Naive B cell (primary cell): ENCODE measurements at regions not wholly inside any gene's neighbourhood (a gene's known extent, or its start where the extent isn't known, plus 50 kb on each side); places are given as distances from the start of the nearest gene placed in this dataset.
A peak's percentile ranks its signal among the peaks of the same experiment; 100 is the strongest.

Experiments used
- ATAC-seq, 2 donors: fragments of 150-1000 bp; cut with Tn5 transposase; 2 replicates each; pipeline ENCODE4 v1.10.0; 2021; ENCODE audit warnings: low read depth in 2 of 2, mild to moderate bottlenecking in 2 of 2, moderate library complexity in 2 of 2
- DNase-seq: peaks from one replicate; pipeline ENCODE4 v3.0.0; 2022
- H3K27ac Mint-ChIP-seq, 6 donors: one replicate each; pipeline ENCODE4 v1.8.0; 2020 to 2022; ENCODE audit warnings: mild to moderate bottlenecking in 6 of 6, mixed read lengths in 6 of 6, moderate library complexity in 5 of 6, inconsistent platforms in 2 of 6
- H3K27me3 Mint-ChIP-seq, 3 donors: one replicate each; pipeline ENCODE4 v1.8.0; 2021 to 2022; ENCODE audit warnings: mixed read lengths in 3 of 3, mild to moderate bottlenecking in 1 of 3
- H3K36me3 Mint-ChIP-seq, 2 donors: one replicate each; pipeline ENCODE4 v1.8.0; 2020 to 2022; ENCODE audit warnings: mixed read lengths in 2 of 2, inconsistent platforms in 1 of 2, mild to moderate bottlenecking in 1 of 2
- H3K4me1 Mint-ChIP-seq, 3 donors: one replicate each; pipeline ENCODE4 v1.8.0; 2020 to 2022; ENCODE audit warnings: mixed read lengths in 3 of 3, inconsistent platforms in 1 of 3, mild to moderate bottlenecking in 1 of 3, moderate library complexity in 1 of 3
- H3K4me3 Mint-ChIP-seq, 8 donors: one replicate each; pipeline ENCODE4 v1.8.0; 2020 to 2022; ENCODE audit warnings: mild to moderate bottlenecking in 8 of 8, mixed read lengths in 8 of 8, moderate library complexity in 8 of 8, inconsistent platforms in 2 of 8
- H3K9me3 Mint-ChIP-seq, 7 donors: one replicate each; pipeline ENCODE4 v1.8.0; 2020 to 2022; ENCODE audit warnings: mixed read lengths in 7 of 7, mild to moderate bottlenecking in 5 of 7, inconsistent platforms in 2 of 7, moderate library complexity in 1 of 7

DNA sequence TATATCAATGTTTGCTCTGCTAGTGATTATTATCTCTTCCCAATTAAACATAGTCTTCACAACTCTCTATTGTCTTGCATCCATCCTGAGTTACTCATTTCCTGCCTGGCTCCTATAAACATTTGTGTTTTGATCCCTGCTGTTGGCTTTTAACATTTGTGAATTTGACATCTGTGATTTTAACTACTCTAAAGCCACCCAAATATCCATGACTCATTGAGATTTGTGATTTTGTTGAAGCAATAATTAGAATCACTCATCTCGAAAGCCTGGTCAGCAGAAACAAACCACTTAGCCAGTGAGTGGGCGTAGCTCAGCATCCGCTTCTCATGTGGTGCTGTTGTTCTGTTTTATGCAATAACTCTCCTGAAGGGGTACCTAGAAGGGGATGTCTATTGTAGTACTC lies 174.3 kb upstream of the ZBTB20 start:
- no peaks in the 10 kb centered on the region for H3K36me3 Mint-ChIP-seq

DNA sequence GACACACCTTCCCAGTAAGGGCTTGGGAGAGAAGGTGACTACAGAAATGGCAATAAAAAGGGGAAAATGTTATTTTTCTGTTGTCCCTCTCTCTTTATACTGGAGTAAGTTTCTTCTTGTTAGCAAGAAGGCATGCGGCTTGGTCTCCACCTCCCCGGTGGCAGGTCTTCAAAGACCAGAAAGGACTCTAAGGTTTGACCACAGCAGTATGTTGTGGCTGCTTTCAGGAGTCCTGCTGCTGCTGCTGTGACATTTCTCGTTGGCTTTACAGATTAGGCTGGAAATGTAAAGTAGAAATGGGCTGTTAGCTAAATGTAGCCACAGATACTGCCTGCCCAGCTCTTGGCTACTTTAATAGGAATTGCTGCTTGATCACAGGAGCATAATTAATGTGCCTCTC lies 175.8 kb upstream of the ZBTB20 start:
- no peak overlapping the region for H3K4me3 Mint-ChIP-seq
- ATAC-seq = no peak
- H3K4me1 Mint-ChIP-seq = no peaks in the 10 kb centered on the region
- H3K27ac Mint-ChIP-seq = no peak overlapping the region
- H3K36me3 Mint-ChIP-seq = no peaks in the 10 kb centered on the region
- H3K27me3 Mint-ChIP-seq = peaks cover 5 to 11% (median 7%) of the 10 kb centered on the region in 3 donors
- no peak for DNase-seq
- peaks cover 0 to 6% (median 0%) of the 10 kb centered on the region in 7 donors for H3K9me3 Mint-ChIP-seq

More for the DNA sequence above, 174.3 kb upstream of the ZBTB20 start:
- H3K9me3 Mint-ChIP-seq = peaks cover 0 to 11% (median 3%) of the 10 kb centered on the region in 7 donors
- H3K4me1 Mint-ChIP-seq = no peaks in the 10 kb centered on the region
- ATAC-seq (no peak), DNase-seq (no peak)
- peak overlapping the region in 1 of 6 donors; percentile 4 for H3K27ac Mint-ChIP-seq
- no peak overlapping the region for H3K4me3 Mint-ChIP-seq
- H3K27me3 Mint-ChIP-seq = peaks cover 7 to 11% (median 10%) of the 10 kb centered on the region in 3 donors

DNA sequence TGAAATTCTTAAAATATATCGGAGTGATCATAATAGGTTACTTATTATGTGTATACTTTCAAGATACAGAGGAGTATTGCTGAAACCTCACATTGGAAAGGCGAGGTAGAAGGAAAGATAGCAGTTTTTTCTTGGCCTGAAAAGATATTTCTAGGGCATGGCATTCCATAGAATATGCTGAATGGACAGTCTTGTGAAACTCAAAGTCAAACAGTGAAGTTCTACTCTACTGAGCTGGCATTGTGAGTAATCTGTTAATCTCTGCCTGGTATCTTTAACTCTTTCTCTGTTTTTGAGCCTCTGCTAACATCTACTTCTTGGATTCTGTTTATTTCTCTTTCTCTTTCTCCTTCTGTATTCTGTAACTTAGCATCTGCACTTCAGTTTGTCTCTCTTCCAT lies 176.3 kb upstream of the ZBTB20 start:
- H3K27me3 Mint-ChIP-seq = peaks cover 5 to 11% (median 7%) of the 10 kb centered on the region in 3 donors
- no peak for ATAC-seq
- DNase-seq = no peak
- no peaks in the 10 kb centered on the region for H3K4me1 Mint-ChIP-seq
- peaks cover 0 to 6% (median 0%) of the 10 kb centered on the region in 7 donors for H3K9me3 Mint-ChIP-seq
- no peak overlapping the region for H3K4me3 Mint-ChIP-seq
- H3K36me3 Mint-ChIP-seq = no peaks in the 10 kb centered on the region
- no peak overlapping the region for H3K27ac Mint-ChIP-seq

DNA sequence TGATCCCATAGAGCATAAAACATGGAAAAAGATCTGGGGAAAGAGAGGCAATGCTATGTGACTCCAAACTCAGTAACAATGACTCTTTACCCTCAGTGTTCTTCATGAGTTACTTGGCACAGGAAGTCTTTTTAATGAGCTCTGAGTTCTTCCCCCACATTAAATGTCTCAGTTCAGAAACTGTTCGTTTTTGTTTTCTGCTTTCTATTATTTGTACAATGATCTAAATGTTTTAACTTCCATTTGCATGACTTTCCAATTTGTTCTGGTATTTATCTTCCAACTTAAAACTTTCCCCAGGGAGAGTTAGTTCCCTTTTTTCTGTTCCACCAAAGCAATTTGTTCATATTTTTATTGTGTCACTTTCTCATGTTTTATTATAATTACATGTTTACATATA lies 177.0 kb upstream of the ZBTB20 start:
- H3K4me3 Mint-ChIP-seq = no peak overlapping the region
- DNase-seq (no peak), ATAC-seq (no peak)
- H3K27ac Mint-ChIP-seq = peak overlapping the region in 1 of 6 donors; percentile 45
- no peaks in the 10 kb centered on the region for H3K36me3 Mint-ChIP-seq
- H3K9me3 Mint-ChIP-seq = peaks cover 0 to 6% (median 0%) of the 10 kb centered on the region in 7 donors
- peaks cover 5 to 11% (median 7%) of the 10 kb centered on the region in 3 donors for H3K27me3 Mint-ChIP-seq
- H3K4me1 Mint-ChIP-seq = no peaks in the 10 kb centered on the region

DNA sequence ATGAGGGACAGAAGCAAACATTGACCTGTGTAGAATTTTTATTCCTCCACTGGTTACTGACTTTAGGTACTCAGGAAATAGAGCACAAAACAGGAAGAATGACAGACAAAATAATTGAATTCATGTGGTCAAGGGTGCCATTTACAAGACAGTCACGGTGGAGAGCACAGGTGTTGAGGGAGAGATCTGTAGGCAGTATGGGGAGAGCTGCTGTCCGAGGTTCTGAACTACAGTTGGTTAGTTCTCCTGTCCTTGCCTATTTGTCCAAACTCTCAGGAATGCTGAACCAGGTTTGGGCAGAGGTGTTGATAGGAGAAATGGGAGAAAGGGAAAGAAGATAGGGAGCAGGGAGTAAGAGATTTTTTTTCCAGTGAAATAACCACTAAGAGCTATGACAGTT lies 178.5 kb upstream of the ZBTB20 start:
- DNase-seq (no peak), ATAC-seq (no peak)
- no peaks in the 10 kb centered on the region for H3K4me1 Mint-ChIP-seq

DNA sequence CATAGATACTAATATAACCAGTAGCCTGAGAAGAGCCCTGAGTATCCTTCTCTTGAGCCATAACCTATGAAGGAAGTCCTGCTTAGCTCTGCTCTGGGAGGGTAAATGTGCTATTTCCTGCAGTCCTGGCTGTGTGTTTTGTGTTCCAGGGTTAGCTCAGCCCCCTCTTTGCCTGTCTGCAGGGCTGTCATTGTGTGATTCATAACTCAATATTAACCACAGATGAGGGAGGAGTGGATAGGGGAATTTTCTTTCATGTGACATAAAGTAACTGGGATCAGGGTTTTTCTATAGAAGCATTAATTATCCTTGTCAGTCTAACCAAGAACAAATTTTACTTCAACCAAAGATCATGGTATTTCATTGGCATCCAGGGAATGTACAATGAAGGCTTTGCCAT lies 183.3 kb upstream of the ZBTB20 start:
- Mint-ChIP-seq H3K27me3 (peaks cover 0 to 12% (median 3%) of the 10 kb centered on the region in 3 donors), H3K4me3 (no peak overlapping the region), H3K27ac (no peak overlapping the region), H3K36me3 (no peaks in the 10 kb centered on the region), H3K9me3 (peaks cover 0 to 3% (median 0%) of the 10 kb centered on the region in 7 donors), H3K4me1 (no peaks in the 10 kb centered on the region)
- ATAC-seq = no peak
- no peak for DNase-seq

More for the DNA sequence above, 178.5 kb upstream of the ZBTB20 start:
- Mint-ChIP-seq H3K9me3 (peaks cover 0 to 6% (median 0%) of the 10 kb centered on the region in 7 donors), H3K27ac (no peak overlapping the region), H3K27me3 (peaks cover 5 to 8% (median 7%) of the 10 kb centered on the region in 3 donors), H3K4me3 (no peak overlapping the region), H3K36me3 (no peaks in the 10 kb centered on the region)

DNA sequence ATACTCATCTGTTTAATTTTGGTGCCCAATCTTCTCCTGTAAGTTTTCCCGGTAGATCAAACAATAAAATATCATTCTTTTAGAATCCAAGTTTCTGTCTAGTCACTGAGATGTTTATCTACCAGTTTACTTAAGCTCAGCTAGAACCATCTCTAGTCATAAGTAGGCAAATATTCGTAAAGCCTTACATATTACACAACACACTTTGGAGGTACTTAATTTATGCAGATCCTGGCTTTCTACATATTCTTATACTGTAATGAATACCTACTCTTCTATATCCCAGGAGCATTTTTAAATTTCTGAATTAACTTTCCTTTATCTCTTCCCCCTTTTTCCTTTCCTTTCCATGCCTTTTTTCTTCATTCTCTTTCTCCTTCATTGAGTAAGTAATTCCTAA lies 185.9 kb upstream of the ZBTB20 start:
- no peaks in the 10 kb centered on the region for H3K9me3 Mint-ChIP-seq
- H3K27me3 Mint-ChIP-seq = peaks cover 0 to 10% (median 3%) of the 10 kb centered on the region in 3 donors
- H3K4me1 Mint-ChIP-seq = no peaks in the 10 kb centered on the region
- H3K4me3 Mint-ChIP-seq = peak overlapping the region in 1 of 8 donors; percentile 53
- DNase-seq = no peak
- H3K27ac Mint-ChIP-seq = no peak overlapping the region
- no peaks in the 10 kb centered on the region for H3K36me3 Mint-ChIP-seq
- ATAC-seq = no peak

DNA sequence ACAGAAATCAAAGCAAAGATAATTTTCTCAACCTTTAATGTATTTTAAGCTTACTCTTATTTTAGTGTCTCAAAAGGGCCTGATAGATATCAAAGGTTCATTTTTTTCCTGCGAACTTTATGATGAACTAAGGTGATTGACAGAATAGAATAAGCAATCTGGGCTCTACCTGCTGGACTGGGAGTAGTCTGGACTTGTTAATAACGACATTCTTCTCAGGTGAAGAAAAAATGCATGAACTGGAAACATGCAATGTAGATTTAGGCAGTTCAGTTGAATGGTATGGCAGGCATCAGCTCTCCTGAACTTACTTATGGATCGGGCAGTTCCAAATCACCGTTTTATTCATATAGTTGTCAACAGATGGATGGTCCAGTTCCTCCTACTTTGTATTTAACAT lies 189.7 kb upstream of the ZBTB20 start:
- no peak overlapping the region for H3K27ac Mint-ChIP-seq
- no peaks in the 10 kb centered on the region for H3K4me1 Mint-ChIP-seq
- H3K9me3 Mint-ChIP-seq = no peaks in the 10 kb centered on the region
- no peak overlapping the region for H3K4me3 Mint-ChIP-seq
- peaks cover 0 to 15% (median 3%) of the 10 kb centered on the region in 3 donors for H3K27me3 Mint-ChIP-seq
- DNase-seq = no peak
- H3K36me3 Mint-ChIP-seq = no peaks in the 10 kb centered on the region
- no peak for ATAC-seq

DNA sequence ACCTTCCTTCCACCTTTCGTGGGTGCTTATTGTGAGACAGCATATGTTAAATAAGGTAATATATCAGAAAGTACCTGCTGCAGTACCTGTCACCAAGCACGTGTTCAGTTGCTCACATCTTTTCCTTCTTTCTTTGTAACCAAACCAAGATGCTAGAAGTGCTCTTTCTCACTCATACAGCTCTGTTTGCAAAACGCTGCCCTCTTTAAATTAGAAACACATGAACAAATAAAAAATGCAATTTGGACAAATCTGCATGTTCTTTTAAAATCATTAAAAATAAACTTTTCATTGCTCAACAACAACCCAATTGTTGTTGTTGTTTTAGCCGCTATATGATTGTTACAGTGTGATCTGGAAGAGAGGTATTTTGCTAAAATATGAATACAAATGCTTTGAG lies 193.5 kb upstream of the ZBTB20 start:
- Mint-ChIP-seq H3K4me3 (no peak overlapping the region), H3K27me3 (peaks cover 0 to 7% (median 6%) of the 10 kb centered on the region in 3 donors), H3K36me3 (no peaks in the 10 kb centered on the region), H3K4me1 (no peaks in the 10 kb centered on the region), H3K9me3 (no peaks in the 10 kb centered on the region), H3K27ac (no peak overlapping the region)
- DNase-seq (no peak), ATAC-seq (no peak)

DNA sequence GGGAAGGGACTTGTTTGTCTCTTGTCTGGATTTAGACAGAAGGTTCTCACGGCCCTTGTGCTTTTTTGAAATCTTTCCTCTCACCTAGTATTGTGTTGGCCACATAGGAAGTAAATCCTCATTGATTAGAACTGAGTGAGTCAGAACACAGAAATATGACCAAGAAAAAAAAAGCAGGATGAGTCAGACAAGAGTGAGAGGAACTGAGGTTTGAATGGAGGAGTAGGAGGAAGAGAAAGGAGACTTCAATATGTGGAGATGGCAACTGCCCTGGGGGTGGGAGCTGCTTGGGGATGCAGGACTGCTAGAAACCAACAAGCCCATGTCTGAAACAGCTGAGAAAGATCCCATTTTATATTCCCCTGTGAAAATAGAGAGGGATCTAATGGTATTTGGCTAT lies 194.1 kb upstream of the ZBTB20 start:
- H3K36me3 Mint-ChIP-seq = no peaks in the 10 kb centered on the region
- DNase-seq (no peak), ATAC-seq (no peak)
- H3K27ac Mint-ChIP-seq = no peak overlapping the region
- H3K27me3 Mint-ChIP-seq = peaks cover 0 to 7% (median 7%) of the 10 kb centered on the region in 3 donors
- no peak overlapping the region for H3K4me3 Mint-ChIP-seq
- no peaks in the 10 kb centered on the region for H3K9me3 Mint-ChIP-seq
- no peaks in the 10 kb centered on the region for H3K4me1 Mint-ChIP-seq

DNA sequence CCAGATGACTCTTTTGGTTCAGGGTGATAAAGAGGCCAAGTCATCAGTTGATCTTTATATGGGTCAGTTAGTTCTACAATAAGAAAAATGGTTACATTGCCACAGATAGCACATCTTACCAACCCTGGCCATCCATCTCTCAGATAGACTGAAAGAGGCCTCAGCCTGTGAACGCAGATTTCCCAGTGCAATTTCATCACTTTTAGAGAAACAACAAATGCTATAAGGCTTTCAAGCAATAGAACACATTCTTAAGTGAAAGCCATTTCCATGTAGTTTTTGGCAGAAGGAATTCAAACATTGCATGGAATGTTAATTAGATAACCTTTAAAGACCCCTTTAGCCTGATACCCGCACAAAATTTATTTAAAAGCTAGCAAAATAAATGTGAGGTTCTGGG lies 200.6 kb upstream of the ZBTB20 start:
- Mint-ChIP-seq H3K36me3 (no peaks in the 10 kb centered on the region), H3K4me3 (no peak overlapping the region), H3K4me1 (no peaks in the 10 kb centered on the region), H3K9me3 (peaks cover 0 to 5% (median 0%) of the 10 kb centered on the region in 7 donors), H3K27ac (no peak overlapping the region), H3K27me3 (peaks cover 0 to 4% (median 0%) of the 10 kb centered on the region in 3 donors)
- no peak for ATAC-seq
- no peak for DNase-seq

DNA sequence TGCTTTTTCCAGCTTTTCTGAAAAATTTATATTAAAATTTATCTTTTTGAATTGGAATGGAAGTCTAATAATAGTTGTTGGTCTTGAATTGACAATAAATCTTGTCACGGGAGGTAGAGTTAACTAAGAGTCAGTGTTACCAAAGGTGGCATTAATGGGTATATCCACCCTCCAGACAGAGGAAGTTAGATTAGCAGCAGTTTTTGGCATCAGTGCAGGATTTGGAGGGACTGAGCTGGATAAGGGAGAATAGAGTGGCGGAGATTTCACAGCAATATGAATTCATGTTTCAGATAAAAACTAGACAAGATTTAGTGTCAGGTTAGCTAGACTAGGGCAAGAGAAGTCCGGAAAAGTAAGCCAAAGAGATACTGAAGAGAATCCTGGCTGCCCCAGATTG lies 201.3 kb upstream of the ZBTB20 start:
- no peak for ATAC-seq
- Mint-ChIP-seq H3K4me3 (no peak overlapping the region), H3K9me3 (peaks cover 0 to 12% (median 4%) of the 10 kb centered on the region in 7 donors), H3K36me3 (no peaks in the 10 kb centered on the region), H3K27me3 (peaks cover 0 to 4% (median 0%) of the 10 kb centered on the region in 3 donors), H3K4me1 (no peaks in the 10 kb centered on the region), H3K27ac (no peak overlapping the region)
- DNase-seq = no peak

DNA sequence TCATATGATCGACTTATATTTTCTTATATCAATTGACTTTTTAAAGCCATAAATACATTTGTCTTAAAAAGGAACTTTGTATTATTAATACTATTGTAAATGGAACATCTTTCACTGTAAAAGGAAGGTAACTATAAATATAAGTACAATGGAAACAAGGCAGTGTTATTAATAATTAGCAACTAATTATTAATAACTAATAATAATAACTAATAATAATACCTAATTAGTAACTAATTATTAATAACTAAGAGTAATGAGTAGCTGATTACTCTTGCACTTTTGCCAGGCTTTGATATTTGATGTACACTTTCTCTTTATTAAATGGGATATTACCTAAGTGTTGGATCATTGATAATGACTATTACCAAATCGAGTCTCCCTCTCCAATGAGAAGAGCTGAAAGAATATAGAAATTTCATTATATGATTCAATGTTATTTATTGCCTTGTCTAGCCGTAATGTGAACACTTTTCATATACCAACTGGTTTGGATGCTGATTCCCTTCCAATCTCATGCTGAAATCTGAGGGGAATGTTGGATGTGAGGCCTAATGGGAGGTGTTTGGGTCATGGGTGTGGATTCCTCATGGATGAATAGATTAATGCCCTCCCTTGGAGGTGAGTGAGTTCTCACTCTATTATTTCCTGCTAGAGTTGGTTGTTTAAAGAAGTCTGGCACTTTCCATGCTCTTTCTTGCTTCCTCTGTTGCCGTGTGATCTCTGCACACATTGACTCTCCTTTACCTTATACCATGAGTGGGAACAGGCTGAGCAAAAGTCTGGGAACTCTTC lies 202.1 kb upstream of the ZBTB20 start:
- Mint-ChIP-seq H3K4me3 (no peak overlapping the region), H3K36me3 (no peaks in the 10 kb centered on the region), H3K4me1 (no peaks in the 10 kb centered on the region), H3K27me3 (peaks cover 0 to 4% (median 0%) of the 10 kb centered on the region in 3 donors), H3K27ac (no peak overlapping the region), H3K9me3 (peaks cover 0 to 16% (median 4%) of the 10 kb centered on the region in 7 donors)
- DNase-seq (no peak), ATAC-seq (no peak)

DNA sequence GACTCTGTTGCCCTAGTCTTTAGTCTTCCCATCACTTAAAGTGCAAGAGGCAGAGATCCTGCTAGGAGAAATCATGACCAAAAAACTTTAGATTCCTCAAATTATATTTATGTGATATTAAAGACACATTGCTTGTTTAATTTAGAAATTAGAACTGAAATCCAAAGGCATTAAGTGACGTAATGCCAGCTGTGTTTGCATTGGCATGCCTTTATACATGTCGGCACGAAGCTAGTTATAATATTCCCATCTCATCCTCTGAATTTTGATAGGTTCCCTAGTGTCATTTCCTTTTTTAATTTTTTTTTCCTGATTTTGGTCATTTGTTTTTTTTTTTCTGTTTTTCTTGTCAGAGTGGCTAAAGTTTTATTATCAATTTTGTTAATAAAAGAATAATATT lies 203.5 kb upstream of the ZBTB20 start:
- Mint-ChIP-seq H3K27ac (no peak overlapping the region), H3K27me3 (peaks cover 0 to 7% (median 1%) of the 10 kb centered on the region in 3 donors), H3K4me1 (no peaks in the 10 kb centered on the region), H3K4me3 (no peak overlapping the region), H3K9me3 (peaks cover 0 to 16% (median 4%) of the 10 kb centered on the region in 7 donors), H3K36me3 (no peaks in the 10 kb centered on the region)
- ATAC-seq (no peak), DNase-seq (no peak)
